Frontal cortex (tissue), 3 donors: ENCODE measurements at regions not wholly inside any gene's neighbourhood (a gene's known extent, or its start where the extent isn't known, plus 50 kb on each side); places are given as distances from the start of the nearest gene placed in this dataset.

Source experiments
- DNase-seq, 2 donors: peaks; one replicate each; pipeline ENCODE4 v3.0.0; 2012; ENCODE audit warnings: low spot score in 2 of 2
- FAIRE-seq: peaks from 2 replicates; lab custom pipeline; 2012; peaks lifted over from hg19 to GRCh38; lab: Jason Lieb, UNC
- donor health status: control.
- donor health status: control.
- donor health status: control.

GRCh38 chr7:25493805-25494366, 265.6 kb upstream of the NPVF start:
- DNase-seq (no peak), FAIRE-seq (no peak)

DNA sequence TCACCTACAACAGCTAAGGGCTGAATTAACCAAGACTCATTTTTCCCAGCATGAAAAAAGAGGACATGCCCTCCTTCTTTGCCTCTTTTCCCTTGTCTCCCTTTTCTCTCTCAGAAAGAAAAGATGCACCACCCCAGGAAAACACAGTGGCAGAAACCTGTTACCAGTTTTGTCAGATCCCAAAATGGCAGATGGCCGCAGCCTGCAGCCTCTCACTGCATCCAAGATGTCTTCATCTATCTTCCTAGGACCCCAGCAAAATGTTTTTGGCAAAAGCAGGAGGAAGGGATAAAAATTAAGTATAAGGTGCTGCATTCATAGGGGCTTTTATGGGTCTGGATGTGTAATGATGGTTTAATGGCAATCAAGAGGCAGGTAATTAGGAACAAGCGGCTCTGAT, 266.6 kb upstream of the NPVF start:
- no peak for DNase-seq
- FAIRE-seq, result no peak

- DNase-seq (no peak), FAIRE-seq (no peak)
Observed at GRCh38 chr7:25495342-25496250, 267.3 kb upstream of the NPVF start.

DNA sequence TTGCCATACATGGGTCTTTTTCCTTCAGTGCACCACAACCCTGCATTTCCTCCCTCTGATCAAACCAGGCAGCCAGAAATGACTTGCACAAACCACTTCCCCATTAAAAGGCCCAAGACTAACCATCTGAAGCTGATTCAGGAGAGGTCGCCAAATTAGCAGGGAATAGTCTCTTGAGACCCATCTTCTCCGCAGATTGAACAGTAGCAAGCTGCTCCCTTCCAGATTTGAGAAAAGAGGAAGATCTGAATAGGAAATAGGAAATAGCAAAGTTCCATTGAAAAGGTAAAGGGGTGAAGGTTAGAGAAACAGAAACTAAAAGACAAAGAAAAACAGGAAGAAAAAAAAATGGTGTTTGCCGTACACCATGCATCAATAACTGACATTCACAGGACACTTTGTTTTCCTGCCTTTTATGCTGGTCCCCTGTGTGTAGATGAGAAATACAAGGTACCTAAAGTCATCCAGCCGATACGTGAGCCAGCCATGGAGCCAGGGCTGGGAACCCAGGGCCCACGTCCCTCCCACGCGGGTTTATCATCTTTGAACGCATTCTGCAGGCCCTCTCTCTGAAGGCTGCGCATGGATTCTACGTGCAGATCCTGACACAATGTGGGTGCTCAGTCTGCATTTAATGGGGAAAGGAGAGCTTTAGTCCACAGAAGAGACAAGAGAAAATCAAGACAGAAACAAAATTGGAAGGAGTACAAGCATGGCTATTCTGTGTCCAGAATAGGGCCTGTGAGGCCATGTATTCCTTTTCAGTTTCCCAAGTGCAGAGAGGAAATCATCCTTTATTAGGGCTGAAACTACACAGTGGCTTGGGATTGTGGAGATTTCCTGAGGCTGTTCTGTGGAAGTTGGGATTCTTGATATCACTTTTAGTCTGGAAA, 268.4 kb upstream of the NPVF start:
- no peak for DNase-seq
- FAIRE-seq, result no peak

DNA sequence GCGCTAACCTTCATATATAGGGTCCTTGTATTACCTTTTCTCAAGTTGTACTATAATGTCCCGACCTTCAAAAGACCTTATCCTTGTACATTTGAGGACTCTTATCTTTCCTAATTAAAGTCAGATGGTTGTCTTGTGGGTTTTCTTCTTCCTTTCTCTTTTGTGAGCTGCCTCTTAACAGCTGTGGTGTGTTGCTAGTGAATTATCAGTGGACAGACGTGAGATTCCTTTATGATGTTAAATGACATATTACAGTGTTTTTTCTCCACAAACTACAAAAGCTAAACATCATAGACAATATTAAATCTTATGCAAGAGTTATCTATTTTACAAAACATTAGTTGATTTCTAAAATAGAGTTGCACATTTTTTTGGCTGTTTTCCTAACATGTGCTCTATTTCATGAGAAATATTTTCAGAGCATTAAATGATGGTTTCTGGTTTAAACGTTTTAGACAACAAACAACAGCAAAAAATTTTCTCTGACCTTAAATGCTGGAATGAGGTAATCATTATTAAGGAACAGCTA, 272.2 kb upstream of the NPVF start:
- no peak for FAIRE-seq
- DNase-seq, result no peak

GRCh38 chr7:25503306-25503705, 275.0 kb upstream of the NPVF start:
- FAIRE-seq, result no peak

DNA sequence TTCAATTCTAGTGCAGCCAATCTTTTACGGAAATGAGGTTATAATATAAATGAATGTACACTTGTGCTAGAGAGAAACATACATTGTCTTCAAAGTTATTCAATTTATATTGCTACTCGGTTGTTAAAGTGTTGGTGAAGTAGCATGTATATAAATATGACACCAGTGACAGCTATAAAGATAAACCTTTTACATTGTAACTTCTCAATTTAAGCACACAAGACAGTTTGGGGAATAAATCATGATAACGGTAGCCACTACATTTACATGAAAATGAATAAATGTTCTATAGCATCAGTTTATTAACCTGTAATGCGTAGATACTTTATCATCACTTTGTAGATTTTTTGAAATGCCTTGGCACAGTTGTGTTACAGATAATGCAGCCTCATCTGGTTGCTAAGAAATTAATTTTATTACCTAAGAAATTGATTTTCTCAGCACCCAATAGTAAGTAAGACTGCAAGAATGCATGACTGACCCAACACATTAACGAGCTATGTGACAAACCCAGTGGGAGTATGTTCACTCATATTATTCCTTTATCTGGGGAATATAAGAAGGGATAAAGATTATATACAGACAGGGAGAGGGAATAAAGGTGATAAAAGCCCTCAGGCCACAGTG, 283.9 kb upstream of the NPVF start:
- FAIRE-seq (no peak), DNase-seq (no peak)

More at GRCh38 chr7:25503306-25503705, 275.0 kb upstream of the NPVF start:
- DNase-seq, result no peak

GRCh38 chr7:25515633-25516275, 287.5 kb upstream of the NPVF start:
- DNase-seq (no peak), FAIRE-seq (no peak)

DNA sequence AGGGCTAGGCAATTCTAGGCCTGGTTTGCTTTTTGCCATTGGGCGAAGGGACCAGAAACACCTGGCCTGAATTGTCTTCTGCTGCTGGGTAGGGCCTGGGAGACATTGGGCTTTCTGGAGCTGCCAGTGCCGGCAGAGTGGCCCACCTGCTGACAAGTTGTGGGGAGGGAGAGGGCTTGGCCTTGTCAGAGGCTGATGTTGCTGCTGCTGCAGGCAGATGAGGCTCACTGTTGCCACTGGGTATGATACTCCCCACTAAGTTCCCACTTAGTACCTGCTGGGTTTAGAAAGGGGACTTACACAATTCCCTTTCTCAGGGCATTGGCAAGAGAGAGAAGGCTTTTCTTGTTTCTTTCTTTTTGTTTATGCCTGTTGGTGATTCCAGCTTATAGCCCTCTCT, 289.6 kb upstream of the NPVF start:
- DNase-seq (no peak), FAIRE-seq (no peak)

DNA sequence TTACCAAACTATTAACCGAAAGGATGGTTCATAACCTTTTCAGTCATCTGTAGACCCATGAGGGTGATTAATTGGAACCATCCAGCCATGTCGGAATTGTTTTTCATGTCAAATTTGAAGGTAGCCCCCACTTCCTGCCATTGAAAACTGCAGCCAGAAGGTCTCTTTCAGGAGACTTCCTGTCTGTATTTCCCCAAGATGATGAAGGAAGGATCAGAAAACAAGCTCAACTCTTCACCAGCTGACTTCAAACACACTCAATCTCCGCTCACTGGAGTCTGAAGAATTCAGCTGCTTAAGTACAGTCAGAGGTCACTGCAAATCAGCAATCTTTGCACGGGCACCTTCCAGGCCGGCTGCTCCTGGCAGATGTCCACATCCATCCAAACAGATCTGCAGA, 291.7 kb upstream of the NPVF start:
- DNase-seq (no peak), FAIRE-seq (no peak)

DNA sequence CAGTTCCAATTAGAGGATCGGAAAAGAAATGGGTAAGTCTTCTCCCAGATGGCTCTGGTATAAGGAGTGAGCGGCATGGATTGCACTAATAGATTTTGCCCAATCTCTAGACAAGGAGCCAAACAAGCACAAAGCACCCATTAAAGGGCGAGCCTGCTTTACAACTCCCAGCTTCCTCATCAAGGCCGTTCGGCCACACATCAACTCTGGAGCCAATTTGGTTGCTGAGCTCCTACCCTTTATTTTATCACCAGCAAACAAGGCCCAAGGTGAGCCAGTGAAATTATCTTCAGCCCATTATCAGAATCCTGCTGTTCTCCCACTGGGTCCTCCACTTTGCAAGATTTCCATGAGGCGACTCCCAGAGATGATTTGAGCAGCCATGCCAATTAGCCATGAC, 292.2 kb upstream of the NPVF start:
- DNase-seq (no peak), FAIRE-seq (no peak)

DNA sequence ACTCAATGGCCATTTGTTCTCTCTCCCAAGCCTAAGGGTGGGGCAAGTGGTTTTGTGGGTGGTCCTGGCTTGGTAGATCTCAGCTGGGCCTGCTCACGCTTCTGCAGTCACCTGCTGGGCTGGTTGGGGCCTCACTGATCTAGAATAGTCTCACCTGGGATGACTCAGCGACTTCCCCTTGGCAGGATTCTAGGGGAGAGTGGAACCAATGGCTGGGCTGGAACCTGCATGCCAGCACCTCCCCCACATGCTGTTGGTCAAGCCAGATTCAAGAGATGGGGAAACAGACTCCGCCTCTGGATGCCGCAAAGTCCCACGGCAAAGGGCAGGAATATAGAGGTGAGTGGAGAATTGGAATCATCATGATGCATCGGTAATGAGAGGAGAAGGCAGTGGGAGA, 292.9 kb upstream of the NPVF start:
- FAIRE-seq, result no peak
- no peak for DNase-seq

DNA sequence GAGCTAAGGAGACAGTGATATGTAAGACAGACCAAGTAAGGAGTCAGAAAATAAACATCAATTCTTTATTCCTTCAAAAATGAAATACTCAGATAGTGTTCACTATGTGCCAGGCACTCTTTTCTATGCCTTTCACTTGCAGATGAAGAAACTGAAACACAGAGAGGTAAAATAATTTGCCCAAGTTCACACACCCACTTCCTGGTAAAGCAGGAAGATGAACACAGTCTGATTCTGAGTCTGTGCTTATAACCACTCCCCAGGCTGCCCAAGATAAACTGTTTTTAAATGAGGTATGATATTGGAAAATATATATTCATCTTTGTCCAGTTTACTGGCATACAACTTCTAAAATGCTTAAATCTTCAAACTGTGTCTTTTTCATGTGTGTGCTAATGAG, 294.4 kb upstream of the NPVF start:
- FAIRE-seq (no peak), DNase-seq (no peak)

- no peak for DNase-seq
- FAIRE-seq, result no peak
Observed at GRCh38 chr7:25527665-25528170, 299.4 kb upstream of the NPVF start.

DNA sequence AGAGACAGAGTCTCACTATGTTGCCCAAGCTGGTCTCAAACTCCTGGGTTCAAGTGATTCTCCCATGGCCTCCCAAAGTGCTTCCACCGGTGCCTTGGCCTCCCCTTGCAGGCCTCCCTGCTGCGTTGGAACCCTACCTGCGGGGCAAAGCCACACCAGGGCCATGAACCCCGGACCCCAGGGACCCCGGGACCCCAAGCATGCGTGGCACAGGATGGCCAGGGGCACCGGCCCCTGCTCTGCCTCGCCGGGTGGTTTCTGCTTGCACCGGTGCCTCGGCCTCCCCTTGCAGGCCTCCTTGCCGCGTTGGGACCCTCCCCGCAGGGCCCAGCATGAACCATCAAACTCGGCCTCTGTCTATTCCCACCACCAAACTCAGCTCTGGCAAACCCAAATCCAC, 301.0 kb upstream of the NPVF start:
- FAIRE-seq, result no peak
- DNase-seq, result no peak

DNA sequence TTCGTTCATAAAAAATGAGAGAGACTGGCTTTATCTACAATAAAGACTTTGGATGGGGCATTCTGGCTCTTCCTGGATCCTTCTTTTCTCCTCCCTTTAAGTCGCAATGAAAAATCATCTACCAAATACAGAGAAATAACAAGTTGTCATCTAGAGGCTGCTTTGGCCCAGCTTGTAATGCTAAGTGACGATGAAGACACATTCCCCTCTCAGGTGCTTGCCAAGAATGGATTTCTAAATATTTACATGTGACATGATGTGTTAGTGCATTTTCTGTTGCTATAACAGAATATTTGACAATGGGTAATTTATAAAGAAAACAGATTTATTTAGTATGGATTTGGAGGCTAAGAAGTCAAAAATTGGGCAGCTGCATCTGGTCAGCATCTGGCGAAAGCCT, 308.6 kb upstream of the NPVF start:
- DNase-seq (no peak), FAIRE-seq (no peak)

GRCh38 chr7:25537662-25538375, 309.5 kb upstream of the NPVF start:
- DNase-seq, result no peak
- FAIRE-seq, result no peak

- no peak for DNase-seq
- no peak for FAIRE-seq
Observed at GRCh38 chr7:25541094-25541821, 313.0 kb upstream of the NPVF start.
